Immature natural killer cell (primary cell): ENCODE measurements at regions not wholly inside any gene's neighbourhood (a gene's known extent, or its start where the extent isn't known, plus 50 kb on each side); places are given as distances from the start of the nearest gene placed in this dataset.
A peak's percentile ranks its signal among the peaks of the same experiment; 100 is the strongest.

Source experiments
- DNase-seq, 3 donors: peaks; one replicate each; pipeline ENCODE4 v3.0.0; 2022; ENCODE audit warnings: mixed read lengths in 1 of 3
- H3K27ac Mint-ChIP-seq, 6 donors: one replicate each; pipeline ENCODE4 v1.8.0; 2020; ENCODE audit warnings: mixed read lengths in 6 of 6, mild to moderate bottlenecking in 5 of 6, inconsistent platforms in 4 of 6, moderate library complexity in 3 of 6
- H3K27me3 Mint-ChIP-seq, 3 donors: one replicate each; pipeline ENCODE4 v1.8.0; 2020 to 2021; ENCODE audit warnings: low read depth in 3 of 3, mild to moderate bottlenecking in 3 of 3, mixed read lengths in 3 of 3, moderate library complexity in 3 of 3, inconsistent platforms in 1 of 3
- H3K36me3 Mint-ChIP-seq, 3 donors: one replicate each; pipeline ENCODE4 v1.8.0; 2020; ENCODE audit warnings: mixed read lengths in 3 of 3, inconsistent platforms in 2 of 3, mild to moderate bottlenecking in 2 of 3
- H3K4me1 Mint-ChIP-seq, 2 donors: one replicate each; pipeline ENCODE4 v1.8.0; 2020; ENCODE audit warnings: inconsistent platforms in 2 of 2, mild to moderate bottlenecking in 2 of 2, mixed read lengths in 2 of 2, moderate library complexity in 1 of 2
- H3K4me3 Mint-ChIP-seq, 5 donors: one replicate each; pipeline ENCODE4 v1.8.0; 2020; ENCODE audit warnings: mild to moderate bottlenecking in 5 of 5, mixed read lengths in 5 of 5, inconsistent platforms in 3 of 5, moderate library complexity in 3 of 5
- H3K9me3 Mint-ChIP-seq, 6 donors: one replicate each; pipeline ENCODE4 v1.8.0; 2020; ENCODE audit warnings: mild to moderate bottlenecking in 6 of 6, mixed read lengths in 6 of 6, inconsistent platforms in 4 of 6, moderate library complexity in 3 of 6

DNA sequence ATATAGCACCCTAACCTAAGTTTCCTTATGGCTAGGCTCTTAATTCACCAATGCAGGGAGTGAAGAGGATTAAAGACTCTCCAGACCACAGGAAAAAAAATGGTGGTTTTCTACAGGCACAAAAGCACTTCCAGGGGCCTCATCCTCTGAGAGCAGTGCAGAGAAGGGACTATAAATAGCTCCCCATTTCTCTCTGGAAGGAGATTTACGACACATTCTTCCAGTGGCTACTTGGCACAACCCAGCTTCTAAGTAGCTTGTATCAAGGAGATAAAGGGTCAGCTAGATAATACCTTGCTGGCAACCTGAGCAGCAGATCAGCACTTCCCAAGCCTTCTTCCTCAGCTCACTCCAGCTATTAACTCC is 73.5 kb downstream of the CRPPA start:
- Mint-ChIP-seq H3K9me3 (peaks cover 0 to 26% (median 20%) of the 10 kb centered on the region in 6 donors), H3K4me3 (no peak overlapping the region), H3K36me3 (peaks cover 12 to 24% (median 21%) of the 10 kb centered on the region in 3 donors), H3K4me1 (peaks cover 46 to 57% of the 10 kb centered on the region in 2 donors), H3K27ac (no peak overlapping the region), H3K27me3 (peaks cover 5 to 9% (median 7%) of the 10 kb centered on the region in 3 donors)
- no peak for DNase-seq

DNA sequence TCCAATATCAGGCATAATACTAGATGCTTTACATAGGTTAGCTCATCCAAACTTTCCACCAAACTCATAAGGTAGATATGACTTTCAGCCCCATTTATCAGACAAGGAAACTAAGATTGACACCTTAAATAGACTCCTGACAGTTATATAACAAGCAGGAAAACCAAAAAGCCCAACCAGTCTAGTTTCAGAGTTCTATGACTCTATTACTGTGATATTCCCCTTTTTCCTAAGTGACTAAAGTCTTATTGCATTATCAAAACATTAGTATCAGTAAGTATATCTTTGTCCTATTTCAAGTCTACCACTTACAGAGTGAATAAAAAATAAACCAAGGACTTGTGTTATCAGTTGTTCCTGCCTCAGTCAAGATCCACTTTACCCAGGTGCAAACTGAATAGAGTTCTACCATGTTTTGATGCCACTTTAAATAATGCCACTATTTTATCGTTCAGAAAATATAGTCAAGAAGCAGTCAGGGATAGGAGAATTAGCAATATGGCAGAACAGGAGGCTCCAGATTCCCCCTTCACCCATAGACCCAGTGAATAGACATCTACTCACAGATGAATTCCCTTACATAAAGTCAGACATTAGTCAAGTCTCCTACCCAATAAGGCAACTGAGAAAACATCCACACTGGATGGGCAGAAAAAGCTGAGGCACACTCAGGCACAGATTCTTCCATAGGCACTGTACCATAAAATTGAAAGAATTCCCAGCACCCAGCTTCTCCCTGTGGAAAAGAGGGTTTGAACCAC is 74.1 kb downstream of the CRPPA start:
- Mint-ChIP-seq H3K27ac (peak overlapping the region in 5 of 6 donors; percentile 0 to 77 (median 54)), H3K27me3 (peaks cover 5 to 9% (median 7%) of the 10 kb centered on the region in 3 donors), H3K4me3 (peak overlapping the region; percentile 54 to 80 (median 60)), H3K4me1 (peaks cover 48 to 57% of the 10 kb centered on the region in 2 donors), H3K9me3 (peaks cover 0 to 26% (median 20%) of the 10 kb centered on the region in 6 donors), H3K36me3 (peaks cover 12 to 24% (median 21%) of the 10 kb centered on the region in 3 donors)
- no peak for DNase-seq

DNA sequence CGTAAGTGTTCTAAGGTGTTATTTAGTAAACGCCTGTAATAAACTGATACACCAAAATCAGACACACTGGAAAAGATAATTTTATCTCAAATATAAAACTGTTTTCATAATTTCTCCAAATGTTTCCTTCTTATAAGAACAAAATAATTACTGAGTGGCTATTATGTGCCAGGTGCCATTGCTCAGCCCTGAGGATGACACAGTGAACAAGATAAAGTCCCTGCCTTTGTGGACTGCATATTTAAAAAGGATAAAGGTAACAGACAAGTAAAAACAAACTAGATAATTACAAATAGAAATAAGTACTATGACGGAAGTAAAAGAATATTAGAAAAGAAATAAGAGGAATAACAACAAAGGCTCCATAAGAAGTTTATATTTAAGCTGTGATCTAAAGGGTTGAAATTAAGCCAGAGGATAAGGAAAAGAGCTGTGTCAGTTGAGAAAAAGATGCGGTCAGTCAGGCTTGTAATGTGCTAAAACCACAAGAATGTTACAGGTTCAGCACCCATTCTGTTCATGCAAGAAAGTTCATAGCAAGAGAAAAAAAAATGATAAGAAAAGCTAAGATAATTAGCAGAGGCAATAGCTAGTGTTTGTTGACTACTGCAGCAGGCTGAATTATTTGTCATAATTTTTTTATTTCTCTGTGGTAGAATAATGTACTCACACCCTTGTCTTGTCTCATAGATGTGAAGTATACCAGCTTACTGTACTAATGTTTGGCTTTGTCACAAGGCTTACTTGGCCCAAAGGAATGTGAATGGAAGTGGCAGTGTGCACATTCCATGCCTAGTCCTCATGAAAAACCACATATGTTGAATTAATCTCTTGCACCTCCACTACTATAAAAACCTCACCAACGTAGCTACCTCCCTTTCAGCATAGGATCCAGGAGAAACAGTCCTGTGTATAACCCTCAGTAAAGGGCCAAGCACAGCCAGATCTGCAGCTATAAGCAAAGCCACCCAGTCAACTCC is 75.1 kb downstream of the CRPPA start:
- peak overlapping the region; percentile 54 to 80 (median 60) for H3K4me3 Mint-ChIP-seq
- H3K36me3 Mint-ChIP-seq, result peaks cover 12 to 20% (median 17%) of the 10 kb centered on the region in 3 donors
- H3K4me1 Mint-ChIP-seq, result peaks cover 46 to 57% of the 10 kb centered on the region in 2 donors
- H3K27ac Mint-ChIP-seq, result peak overlapping the region; percentile 10 to 77 (median 40)
- peaks cover 0 to 26% (median 17%) of the 10 kb centered on the region in 6 donors for H3K9me3 Mint-ChIP-seq
- peak; percentile 59 to 70 (median 66) for DNase-seq
- H3K27me3 Mint-ChIP-seq, result peaks cover 5 to 9% (median 7%) of the 10 kb centered on the region in 3 donors

DNA sequence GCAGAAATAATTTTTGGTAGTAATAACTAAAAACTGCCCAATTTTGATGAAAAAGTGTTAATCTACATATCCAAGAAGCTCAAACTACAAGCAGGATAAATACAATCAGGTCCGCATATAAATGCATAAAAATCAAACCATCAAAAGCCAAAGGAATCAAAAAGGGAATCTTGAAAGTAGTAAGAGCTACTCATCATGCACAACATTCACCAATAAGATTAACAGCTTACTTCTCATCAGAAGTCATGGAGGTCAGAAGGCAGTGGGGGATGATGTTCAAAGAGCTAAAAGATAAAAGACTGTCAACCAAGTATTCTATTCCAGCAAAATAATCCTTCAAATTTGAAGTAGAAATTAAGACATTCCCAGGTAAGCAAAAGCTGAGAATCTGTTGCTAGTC is 76.4 kb downstream of the CRPPA start:
- no peak for DNase-seq
- Mint-ChIP-seq H3K9me3 (peaks cover 0 to 24% (median 16%) of the 10 kb centered on the region in 6 donors), H3K36me3 (peaks cover 12 to 20% (median 13%) of the 10 kb centered on the region in 3 donors), H3K4me3 (no peak overlapping the region), H3K27ac (no peak overlapping the region), H3K4me1 (peaks cover 46 to 57% of the 10 kb centered on the region in 2 donors), H3K27me3 (peaks cover 4 to 9% (median 5%) of the 10 kb centered on the region in 3 donors)

DNA sequence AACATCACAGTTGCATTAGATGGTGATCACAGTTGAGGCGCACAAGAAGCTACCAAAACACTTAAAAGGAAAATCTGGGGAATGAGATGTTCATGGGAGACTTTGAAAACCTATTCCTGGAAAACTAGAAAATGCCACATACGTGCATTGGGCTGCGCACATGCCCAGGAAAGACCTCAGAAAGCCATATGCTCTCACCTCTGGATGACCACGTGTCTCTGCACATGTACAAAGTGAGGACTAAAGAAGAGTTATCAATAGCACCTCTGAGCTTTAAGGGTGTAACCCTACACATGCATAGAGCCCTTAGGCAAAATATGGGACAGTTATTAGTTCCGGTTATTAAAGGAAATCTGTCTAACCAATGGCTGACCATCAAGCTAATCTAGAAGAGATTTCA is 77.7 kb downstream of the CRPPA start:
- Mint-ChIP-seq H3K27me3 (peaks cover 2 to 4% (median 4%) of the 10 kb centered on the region in 3 donors), H3K4me1 (peaks cover 48 to 50% of the 10 kb centered on the region in 2 donors), H3K4me3 (no peak overlapping the region), H3K9me3 (peaks cover 0 to 13% (median 6%) of the 10 kb centered on the region in 6 donors), H3K36me3 (peaks cover 4 to 10% (median 9%) of the 10 kb centered on the region in 3 donors), H3K27ac (no peak overlapping the region)
- no peak for DNase-seq

DNA sequence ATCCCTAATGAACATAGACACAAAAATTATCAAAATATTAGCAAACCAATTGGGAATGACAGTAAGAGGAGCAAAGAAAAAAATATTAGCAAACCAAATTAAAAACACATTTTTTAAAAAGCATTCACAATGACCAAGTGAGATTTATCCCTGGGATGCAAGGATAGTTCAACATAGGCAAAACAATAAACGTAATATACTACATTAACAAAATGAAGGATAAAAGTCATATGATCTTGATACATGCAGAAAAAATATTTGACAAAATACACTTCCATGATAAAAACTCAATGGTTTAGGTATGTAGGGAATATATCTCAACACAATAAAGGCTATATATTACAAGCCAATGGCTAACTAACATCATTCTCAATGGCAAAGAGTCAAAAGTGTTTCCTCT is 83.3 kb downstream of the CRPPA start:
- no peak overlapping the region for H3K4me3 Mint-ChIP-seq
- no peak for DNase-seq
- H3K36me3 Mint-ChIP-seq, result peaks cover 4 to 8% (median 4%) of the 10 kb centered on the region in 3 donors
- H3K27ac Mint-ChIP-seq, result no peak overlapping the region
- peaks cover 0 to 11% (median 0%) of the 10 kb centered on the region in 6 donors for H3K9me3 Mint-ChIP-seq
- H3K4me1 Mint-ChIP-seq, result peaks cover 22 to 26% of the 10 kb centered on the region in 2 donors
- H3K27me3 Mint-ChIP-seq, result peaks cover 0 to 3% (median 0%) of the 10 kb centered on the region in 3 donors

DNA sequence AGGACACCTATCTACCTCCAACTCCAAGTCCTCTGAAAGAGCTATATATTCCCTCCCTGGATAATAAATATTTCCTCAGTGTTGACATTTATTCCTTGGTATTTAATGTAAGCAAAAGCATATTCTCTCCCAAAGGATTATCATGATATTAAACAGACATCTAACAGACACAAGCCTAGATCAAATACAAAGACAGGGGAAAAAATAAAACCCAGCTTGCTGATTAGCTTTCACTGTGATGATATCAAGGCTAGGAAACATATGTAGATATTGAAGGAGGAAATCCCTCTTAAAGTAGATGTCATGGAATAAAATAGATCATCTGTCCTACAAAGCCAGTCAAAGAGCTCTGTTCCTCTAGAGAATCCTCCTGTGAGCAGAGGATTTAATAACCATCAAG is 95.2 kb downstream of the CRPPA start:
- no peak overlapping the region for H3K27ac Mint-ChIP-seq
- no peak overlapping the region for H3K4me3 Mint-ChIP-seq
- DNase-seq, result no peak
- no peaks in the 10 kb centered on the region for H3K36me3 Mint-ChIP-seq
- H3K27me3 Mint-ChIP-seq, result peaks cover 0 to 2% (median 0%) of the 10 kb centered on the region in 3 donors
- no peaks in the 10 kb centered on the region for H3K4me1 Mint-ChIP-seq
- no peaks in the 10 kb centered on the region for H3K9me3 Mint-ChIP-seq

DNA sequence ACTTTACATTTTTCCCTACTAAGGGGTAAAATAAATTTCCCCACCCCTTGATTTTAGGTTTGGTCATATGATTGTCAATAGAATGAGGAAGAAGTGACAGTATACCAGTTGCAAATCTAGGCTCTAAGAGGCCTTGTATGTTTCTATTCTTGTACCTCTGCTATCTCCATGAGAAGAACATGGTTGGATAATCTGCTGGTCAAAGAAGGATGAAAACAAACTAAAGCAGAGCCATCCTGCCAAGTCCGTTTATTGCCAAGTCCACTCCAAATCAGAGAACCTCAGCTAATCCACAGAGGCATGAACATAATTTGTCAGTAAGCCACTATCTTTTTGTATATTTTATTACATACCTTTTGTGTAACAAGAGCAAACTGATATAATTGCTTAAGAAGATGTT is 98.0 kb downstream of the CRPPA start:
- H3K27ac Mint-ChIP-seq, result no peak overlapping the region
- no peaks in the 10 kb centered on the region for H3K9me3 Mint-ChIP-seq
- no peak for DNase-seq
- peaks cover 0 to 2% (median 0%) of the 10 kb centered on the region in 3 donors for H3K27me3 Mint-ChIP-seq
- no peaks in the 10 kb centered on the region for H3K4me1 Mint-ChIP-seq
- H3K36me3 Mint-ChIP-seq, result peaks cover 0 to 3% (median 0%) of the 10 kb centered on the region in 3 donors
- H3K4me3 Mint-ChIP-seq, result no peak overlapping the region

DNA sequence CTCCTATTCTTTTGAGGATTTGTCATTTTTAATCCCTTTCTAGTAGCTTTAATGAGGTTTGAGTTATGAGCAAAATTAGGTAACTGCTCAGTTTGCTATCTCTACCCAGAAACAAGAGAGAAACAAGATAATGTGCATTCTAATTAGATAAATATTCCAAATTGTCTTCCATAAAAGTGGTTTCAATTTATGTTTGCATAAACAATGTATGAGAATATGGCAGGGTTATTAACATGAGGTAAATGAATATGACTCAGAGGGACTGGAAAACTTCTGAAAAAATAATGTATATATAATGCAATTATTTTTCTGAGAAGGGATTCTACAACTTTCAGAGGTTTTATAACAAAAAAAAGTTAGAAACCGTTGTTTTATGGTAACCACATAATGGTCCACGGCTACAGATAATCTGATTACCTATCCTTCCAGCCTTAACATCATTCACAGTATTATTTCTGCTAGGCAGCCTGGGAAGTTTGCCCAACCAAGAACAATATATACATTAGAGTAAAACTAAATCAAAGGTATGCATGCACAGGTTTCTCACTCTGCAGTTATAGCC is 101.2 kb downstream of the CRPPA start:
- Mint-ChIP-seq H3K36me3 (peaks cover 0 to 7% (median 0%) of the 10 kb centered on the region in 3 donors), H3K4me3 (no peak overlapping the region), H3K9me3 (no peaks in the 10 kb centered on the region), H3K4me1 (no peaks in the 10 kb centered on the region), H3K27ac (no peak overlapping the region), H3K27me3 (peaks cover 0 to 3% (median 2%) of the 10 kb centered on the region in 3 donors)
- DNase-seq, result no peak

DNA sequence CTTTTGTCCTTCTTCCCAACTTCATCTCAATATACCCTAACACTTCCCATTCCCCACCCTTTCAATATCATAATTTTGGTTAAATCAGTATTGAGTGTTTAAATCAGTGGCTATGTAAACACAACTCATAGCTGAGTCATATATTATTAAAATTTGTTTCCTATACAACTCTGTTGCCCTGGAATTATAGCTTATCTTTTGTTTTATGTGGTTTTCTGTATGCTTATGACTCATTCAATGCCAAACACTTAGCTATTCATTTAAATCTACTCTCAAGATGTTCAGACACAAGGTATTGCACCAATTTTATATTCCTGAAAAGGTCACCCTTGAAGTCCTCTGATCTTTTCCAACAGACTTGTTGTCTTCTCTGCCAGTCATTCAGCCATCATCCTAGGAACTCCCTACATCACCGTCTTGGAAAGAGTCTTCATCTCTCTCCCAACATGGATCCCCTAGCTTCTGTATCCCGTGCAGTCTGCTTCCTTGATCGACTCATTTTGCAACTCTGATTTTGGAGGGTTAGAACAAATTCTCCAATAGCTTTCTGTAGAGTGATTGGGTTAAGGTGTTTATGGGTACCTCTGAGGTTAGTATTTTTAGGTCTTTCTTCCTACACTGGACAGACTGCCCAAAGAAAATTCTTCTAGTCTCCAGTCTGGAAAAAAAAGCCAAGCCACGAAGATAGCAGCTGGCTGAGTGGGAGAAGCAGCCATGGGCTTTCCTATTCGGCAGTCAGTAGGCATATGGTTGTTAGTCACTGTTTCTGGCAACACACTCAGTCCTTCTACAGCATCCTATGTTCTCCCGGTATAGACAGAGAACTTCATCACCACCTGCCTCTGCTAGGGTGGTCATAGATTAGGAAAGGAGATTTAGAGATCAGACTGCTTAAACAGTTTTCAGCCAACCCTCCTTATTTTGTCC is 102.1 kb downstream of the CRPPA start:
- no peaks in the 10 kb centered on the region for H3K4me1 Mint-ChIP-seq
- H3K4me3 Mint-ChIP-seq, result no peak overlapping the region
- H3K9me3 Mint-ChIP-seq, result no peaks in the 10 kb centered on the region
- peaks cover 0 to 3% (median 2%) of the 10 kb centered on the region in 3 donors for H3K27me3 Mint-ChIP-seq
- peaks cover 0 to 11% (median 0%) of the 10 kb centered on the region in 3 donors for H3K36me3 Mint-ChIP-seq
- no peak for DNase-seq
- H3K27ac Mint-ChIP-seq, result no peak overlapping the region

DNA sequence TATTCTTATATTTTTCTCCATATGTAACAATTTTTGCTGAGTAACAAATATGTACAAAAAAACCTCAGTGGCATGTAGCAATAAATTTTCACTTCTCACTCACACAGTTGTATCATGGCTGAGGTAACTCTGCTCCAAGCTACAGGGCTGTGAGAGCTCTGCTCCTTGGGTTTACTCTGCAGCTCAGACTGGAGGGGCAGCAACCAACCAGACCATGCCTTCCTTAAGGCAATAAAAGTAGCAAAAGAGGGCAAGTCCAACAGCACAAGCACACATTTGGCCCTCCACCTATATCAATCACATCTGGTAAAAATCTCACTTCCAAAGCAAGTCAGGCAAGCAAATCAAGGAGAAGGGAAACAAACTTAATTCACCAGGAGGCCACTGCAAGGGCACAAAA is 102.9 kb downstream of the CRPPA start:
- no peak for DNase-seq
- no peaks in the 10 kb centered on the region for H3K4me1 Mint-ChIP-seq
- no peaks in the 10 kb centered on the region for H3K9me3 Mint-ChIP-seq
- H3K36me3 Mint-ChIP-seq, result peaks cover 0 to 11% (median 0%) of the 10 kb centered on the region in 3 donors
- H3K27ac Mint-ChIP-seq, result no peak overlapping the region
- no peak overlapping the region for H3K4me3 Mint-ChIP-seq
- peaks cover 0 to 3% (median 2%) of the 10 kb centered on the region in 3 donors for H3K27me3 Mint-ChIP-seq

DNA sequence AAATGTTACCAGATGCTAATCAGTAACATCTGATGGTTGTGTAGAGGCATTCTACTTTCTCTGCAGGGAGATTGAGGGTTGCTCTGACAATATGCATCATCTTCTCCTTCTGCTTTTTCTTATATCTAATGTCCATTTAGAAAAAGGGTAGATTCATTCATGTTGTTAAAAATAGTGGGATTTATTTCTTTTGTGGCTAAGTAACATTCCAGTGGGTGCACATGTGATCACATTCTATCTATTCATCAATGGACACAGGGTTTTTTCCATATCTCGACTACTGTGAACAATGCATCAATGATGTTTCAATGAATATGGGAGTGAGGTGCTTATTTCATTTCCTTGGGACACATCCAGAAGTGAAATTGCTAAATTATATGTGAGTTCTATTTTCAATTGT is 103.9 kb downstream of the CRPPA start:
- peaks cover 0 to 11% (median 0%) of the 10 kb centered on the region in 3 donors for H3K36me3 Mint-ChIP-seq
- no peaks in the 10 kb centered on the region for H3K9me3 Mint-ChIP-seq
- H3K27me3 Mint-ChIP-seq, result peaks cover 0 to 3% (median 0%) of the 10 kb centered on the region in 3 donors
- no peak overlapping the region for H3K27ac Mint-ChIP-seq
- no peak overlapping the region for H3K4me3 Mint-ChIP-seq
- H3K4me1 Mint-ChIP-seq, result no peaks in the 10 kb centered on the region
- DNase-seq, result no peak
